Osteoblast (primary cell): ENCODE measurements at regions not wholly inside any gene's neighbourhood (a gene's known extent, or its start where the extent isn't known, plus 50 kb on each side); places are given as distances from the start of the nearest gene placed in this dataset.
"Not testable (repeated sequence)": the region's sequence is repeated elsewhere in the genome, so short reads cannot be mapped to it uniquely, and the experiment has no call there.

Experiments
- DNase-seq: peaks from one replicate; pipeline ENCODE4 v3.0.0; 2011; ENCODE audit warnings: low spot score, mixed read lengths; ENCODE audit not compliant: insufficient read length; ENCODE audit errors: missing footprints
- H2AFZ ChIP-seq: 2 replicates; pipeline ENCODE4 v1.6.0; 2011; ENCODE audit warnings: mild to moderate bottlenecking, low read length
- H3K27ac ChIP-seq: 2 replicates; pipeline ENCODE4 v1.5.1; 2011; ENCODE audit warnings: mild to moderate bottlenecking, low read depth, low read length, moderate library complexity
- H3K27me3 ChIP-seq: 2 replicates; pipeline ENCODE4 v1.6.0; 2012; ENCODE audit warnings: mild to moderate bottlenecking, control low read depth, inconsistent platforms, low read length, moderate library complexity; ENCODE audit not compliant: insufficient read depth
- H3K36me3 ChIP-seq: 2 replicates; pipeline ENCODE4 v1.5.1; 2011; ENCODE audit warnings: mild to moderate bottlenecking, low read length, control low read depth, moderate library complexity; ENCODE audit not compliant: insufficient read depth
- H3K4me1 ChIP-seq: 2 replicates; pipeline ENCODE4 v1.5.1; 2011; ENCODE audit warnings: mild to moderate bottlenecking, low read length, control low read depth, moderate library complexity; ENCODE audit not compliant: insufficient read depth
- H3K4me2 ChIP-seq: 2 replicates; pipeline ENCODE4 v1.6.0; 2011; ENCODE audit warnings: mild to moderate bottlenecking, low read length; ENCODE audit not compliant: insufficient read depth
- H3K4me3 ChIP-seq: fragments of 200-600 bp; sonication (generic); 3 replicates; pipeline ENCODE4 v1.5.1; 2012; ENCODE audit warnings: mild to moderate bottlenecking, low read length, inconsistent platforms; ENCODE audit not compliant: insufficient read depth
- H3K79me2 ChIP-seq: 2 replicates; pipeline ENCODE4 v1.6.0; 2012; ENCODE audit warnings: mild to moderate bottlenecking, low read length, control low read depth, inconsistent platforms; ENCODE audit not compliant: insufficient read depth
- H3K9me3 ChIP-seq: 2 replicates; pipeline ENCODE4 v1.5.1; 2011; ENCODE audit warnings: low read depth, low read length, control low read depth
- H4K20me1 ChIP-seq: 2 replicates; pipeline ENCODE4 v1.6.0; 2012; ENCODE audit warnings: mild to moderate bottlenecking, low read length, control low read depth; ENCODE audit not compliant: insufficient read depth
- CTCF ChIP-seq: IDR thresholded peaks from 2 replicates; pipeline ENCODE4 v1.5.1; 2011; ENCODE audit warnings: mild to moderate bottlenecking, low read depth, low read length, moderate library complexity; ENCODE audit errors: extremely low read depth

GRCh38 chr15:96484830-96485229, 154.3 kb downstream of the NR2F2 start:
- Histone ChIP-seq H3K36me3 (no peaks in the 10 kb centered on the region), H4K20me1 (no peaks in the 10 kb centered on the region)
- no peak for TF ChIP-seq CTCF

GRCh38 chr15:96487245-96487644, 156.7 kb downstream of the NR2F2 start:
- Histone ChIP-seq H3K4me3 (no peak overlapping the region), H2AFZ (no peak overlapping the region), H3K36me3 (no peaks in the 10 kb centered on the region), H4K20me1 (no peaks in the 10 kb centered on the region), H3K9me3 (no peaks in the 10 kb centered on the region), H3K27ac (no peak overlapping the region), H3K79me2 (no peaks in the 10 kb centered on the region), H3K4me1 (no peaks in the 10 kb centered on the region), H3K27me3 (no peaks in the 10 kb centered on the region), H3K4me2 (no peak overlapping the region)
- TF ChIP-seq CTCF, result no peak
- no peak for DNase-seq

More at GRCh38 chr15:96484830-96485229, 154.3 kb downstream of the NR2F2 start:
- no peak overlapping the region for H3K27ac ChIP-seq
- no peak overlapping the region for H3K4me2 ChIP-seq
- H3K4me1 ChIP-seq, result no peaks in the 10 kb centered on the region
- H3K9me3 ChIP-seq, result no peaks in the 10 kb centered on the region
- H2AFZ ChIP-seq, result no peak overlapping the region
- no peak for DNase-seq
- no peaks in the 10 kb centered on the region for H3K27me3 ChIP-seq
- H3K79me2 ChIP-seq, result no peaks in the 10 kb centered on the region
- no peak overlapping the region for H3K4me3 ChIP-seq

- not testable (repeated sequence) for H2AFZ ChIP-seq
Measured at GRCh38 chr15:96491066-96491699, 160.7 kb downstream of the NR2F2 start.

GRCh38 chr15:96491700-96492644, 161.5 kb downstream of the NR2F2 start:
- not testable (repeated sequence) for H3K9me3 ChIP-seq, H4K20me1 ChIP-seq, H3K4me2 ChIP-seq, H3K4me3 ChIP-seq, H3K27me3 ChIP-seq, H3K79me2 ChIP-seq, H3K36me3 ChIP-seq, DNase-seq, H3K4me1 ChIP-seq, H2AFZ ChIP-seq, H3K27ac ChIP-seq

More at GRCh38 chr15:96491066-96491699, 160.7 kb downstream of the NR2F2 start:
- not testable (repeated sequence) for H3K4me3 ChIP-seq, H3K79me2 ChIP-seq, H3K36me3 ChIP-seq, H3K27me3 ChIP-seq, H3K27ac ChIP-seq, DNase-seq, H3K4me2 ChIP-seq, H3K9me3 ChIP-seq, H3K4me1 ChIP-seq, H4K20me1 ChIP-seq

- Histone ChIP-seq H3K4me1 (no peaks in the 10 kb centered on the region), H3K4me3 (no peak overlapping the region), H3K9me3 (no peaks in the 10 kb centered on the region), H3K79me2 (no peaks in the 10 kb centered on the region), H3K36me3 (no peaks in the 10 kb centered on the region), H4K20me1 (no peaks in the 10 kb centered on the region), H3K27ac (no peak overlapping the region), H3K4me2 (no peak overlapping the region), H3K27me3 (no peaks in the 10 kb centered on the region), H2AFZ (no peak overlapping the region)
- no peak for DNase-seq
- no peak for TF ChIP-seq CTCF
Measured at GRCh38 chr15:96494505-96494904, 164.0 kb downstream of the NR2F2 start.
